Liver (tissue), 8 donors: ENCODE measurements at regions not wholly inside any gene's neighbourhood (a gene's known extent, or its start where the extent isn't known, plus 50 kb on each side); places are given as distances from the start of the nearest gene placed in this dataset.

Experiments used
- DNase-seq: peaks from one replicate; pipeline ENCODE4 v3.0.0-alpha.2; 2017; ENCODE audit warnings: low spot score
- H3K27ac ChIP-seq, 2 donors: one replicate each; pipeline ENCODE4 v1.7.0; 2013; ENCODE audit warnings: inconsistent platforms in 2 of 2, low read length in 2 of 2, control low read depth in 1 of 2, low read depth in 1 of 2, mild to moderate bottlenecking in 1 of 2
- H3K27me3 ChIP-seq, 4 donors: one replicate each; pipeline versions ENCODE4 v1.6.1 to v1.7.0; 2013; ENCODE audit warnings: low read length in 3 of 4, inconsistent platforms in 1 of 4, mild to moderate bottlenecking in 1 of 4, moderate library complexity in 1 of 4; ENCODE audit not compliant: control insufficient read depth in 4 of 4, insufficient read depth in 4 of 4
- H3K36me3 ChIP-seq, 4 donors: one replicate each; pipeline versions ENCODE4 v1.6.1 to v1.7.0; 2013; ENCODE audit warnings: low read length in 3 of 4, mild to moderate bottlenecking in 3 of 4, low read depth in 1 of 4, moderate library complexity in 1 of 4; ENCODE audit not compliant: control insufficient read depth in 4 of 4, insufficient read depth in 3 of 4
- H3K4me1 ChIP-seq, 4 donors: one replicate each; pipeline versions ENCODE4 v1.6.1 to v1.7.0; 2013; ENCODE audit warnings: low read length in 3 of 4, mild to moderate bottlenecking in 3 of 4, moderate library complexity in 1 of 4; ENCODE audit not compliant: control insufficient read depth in 4 of 4, insufficient read depth in 4 of 4
- H3K4me3 ChIP-seq, 3 donors: one replicate each; pipeline versions ENCODE4 v1.6.1 to v1.7.0; 2013; ENCODE audit warnings: low read length in 3 of 3, control low read depth in 1 of 3, low read depth in 1 of 3, mild to moderate bottlenecking in 1 of 3
- H3K9ac ChIP-seq, 2 donors: one replicate each; pipeline ENCODE4 v1.7.0; 2013; ENCODE audit warnings: low read length in 2 of 2, mild to moderate bottlenecking in 2 of 2, moderate library complexity in 2 of 2, control low read depth in 1 of 2, low read depth in 1 of 2
- H3K9me3 ChIP-seq, 4 donors: one replicate each; pipeline versions ENCODE4 v1.6.1 to v1.7.0; 2013; ENCODE audit warnings: low read length in 3 of 4; ENCODE audit not compliant: control insufficient read depth in 4 of 4
- ATF3 ChIP-seq: IDR thresholded peaks from 2 replicates; pipeline ENCODE4 v1.6.1; 2016; ENCODE audit warnings: antibody characterized with exemption
- CTCF ChIP-seq: fragments of 150-350 bp; IDR thresholded peaks from 2 replicates; pipeline ENCODE4 v1.5.1; 2017; ENCODE audit warnings: improper control_type of control experiment, low read depth, low read length; ENCODE audit not compliant: missing input control
- EGR1 ChIP-seq, 2 donors: IDR thresholded peaks; 2 replicates each; pipeline ENCODE4 v1.6.1; 2016 to 2018; ENCODE audit warnings: antibody characterized with exemption in 2 of 2, low read depth in 2 of 2
- FOXA1 ChIP-seq: IDR thresholded peaks from 2 replicates; pipeline ENCODE4 v1.6.1; 2016; ENCODE audit warnings: antibody characterized with exemption
- FOXA2 ChIP-seq: IDR thresholded peaks from 2 replicates; pipeline ENCODE4 v1.6.1; 2016; ENCODE audit warnings: antibody characterized with exemption
- GABPA ChIP-seq, 2 donors: IDR thresholded peaks in 1 of 2; conservative IDR thresholded peaks in 1 of 2; 2 replicates each; pipeline ENCODE4 v1.6.1; 2016; ENCODE audit warnings: antibody characterized with exemption in 2 of 2, mild to moderate bottlenecking in 1 of 2, moderate library complexity in 1 of 2
- HNF4A ChIP-seq, 2 donors: conservative IDR thresholded peaks; 2 replicates each; pipeline ENCODE4 v1.6.1; 2016; ENCODE audit warnings: antibody characterized with exemption in 2 of 2, mild to moderate bottlenecking in 2 of 2
- HNF4G ChIP-seq: IDR thresholded peaks from 2 replicates; pipeline ENCODE4 v1.6.1; 2016; ENCODE audit warnings: antibody characterized with exemption
- JUND ChIP-seq, 2 donors: IDR thresholded peaks; 2 replicates each; pipeline ENCODE4 v1.6.1; 2016; ENCODE audit warnings: antibody characterized with exemption in 2 of 2
- MAX ChIP-seq: IDR thresholded peaks from 2 replicates; pipeline ENCODE4 v1.6.1; 2016; ENCODE audit warnings: antibody characterized with exemption
- NR2F2 ChIP-seq: IDR thresholded peaks from 2 replicates; pipeline ENCODE4 v1.6.1; 2016; ENCODE audit warnings: antibody characterized with exemption
- RAD21 ChIP-seq, 2 donors: IDR thresholded peaks; 2 replicates each; pipeline ENCODE4 v1.6.1; 2016; ENCODE audit warnings: antibody characterized with exemption in 2 of 2, mild to moderate bottlenecking in 2 of 2
- REST ChIP-seq: IDR thresholded peaks from 2 replicates; pipeline ENCODE4 v1.6.1; 2016; ENCODE audit warnings: antibody characterized with exemption, mild to moderate bottlenecking
- RXRA ChIP-seq, 2 donors: IDR thresholded peaks; 2 replicates each; pipeline ENCODE4 v1.6.1; 2017 to 2018; ENCODE audit warnings: antibody characterized with exemption in 2 of 2, mild to moderate bottlenecking in 1 of 2
- SP1 ChIP-seq: IDR thresholded peaks from 2 replicates; pipeline ENCODE4 v1.6.1; 2018; ENCODE audit warnings: antibody characterized with exemption, mild to moderate bottlenecking
- TAF1 ChIP-seq: conservative IDR thresholded peaks from 2 replicates; pipeline ENCODE4 v1.6.1; 2016; ENCODE audit warnings: antibody characterized with exemption, mild to moderate bottlenecking
- YY1 ChIP-seq: IDR thresholded peaks from 2 replicates; pipeline ENCODE4 v1.6.1; 2016; ENCODE audit warnings: antibody characterized with exemption, mild to moderate bottlenecking
- ZBTB33 ChIP-seq: IDR thresholded peaks from 2 replicates; pipeline ENCODE4 v1.6.1; 2016; ENCODE audit warnings: antibody characterized with exemption
- WGBS: extraction: QIAGEN DNeasy Blood & Tissue Kit; methylation state at CpG from one replicate; pipeline ENCODE4 v1.1.7; 2013; 5-methylcytosine and 5-hydroxymethylcytosine counted together
- donor health status: healthy.
- donor health status: healthy.
- donor health status: healthy.
- donor health status: healthy.
- donor health status: healthy.

- no peak for TF ChIP-seq FOXA1
- no peak for TF ChIP-seq TAF1
- TF ChIP-seq EGR1 (IDR thresholded peaks at IDR 0.05; ENCODE audit: low read depth in 2 of 2), result no peak
- no peak for TF ChIP-seq JUND (IDR thresholded peaks at IDR 0.05)
- TF ChIP-seq ZBTB33, result no peak
- no peak for TF ChIP-seq RAD21 (IDR thresholded peaks at IDR 0.05)
- TF ChIP-seq ATF3, result no peak
- TF ChIP-seq NR2F2, result no peak
- TF ChIP-seq HNF4G, result no peak
- no peak for TF ChIP-seq CTCF
- TF ChIP-seq HNF4A (conservative IDR thresholded peaks at IDR 0.05), result no peak
- no peak for TF ChIP-seq FOXA2
- no peaks in the 10 kb centered on the region for H3K4me1 ChIP-seq
- no peak overlapping the region for H3K9ac ChIP-seq
- no peaks in the 10 kb centered on the region for H3K27me3 ChIP-seq
- H3K27ac ChIP-seq, result no peak overlapping the region
- DNase-seq, result no peak
- H3K9me3 ChIP-seq, result peaks cover 0 to 1% (median 0%) of the 10 kb centered on the region in 4 donors
- H3K4me3 ChIP-seq, result no peak overlapping the region
- no peaks in the 10 kb centered on the region for H3K36me3 ChIP-seq
- 74% methylated on average over 3 of the region's 3 CpGs for WGBS
Measured at GRCh38 chr1:190864013-190864641, 386.5 kb upstream of the BRINP3 start.

- Histone ChIP-seq H3K27ac (no peak overlapping the region), H3K4me1 (no peaks in the 10 kb centered on the region), H3K9me3 (no peaks in the 10 kb centered on the region), H3K36me3 (no peaks in the 10 kb centered on the region), H3K27me3 (no peaks in the 10 kb centered on the region), H3K4me3 (no peak overlapping the region), H3K9ac (no peak overlapping the region)
- WGBS, result 51% methylated on average over 3 of the region's 3 CpGs
- no peak for DNase-seq
- TF ChIP-seq HNF4A (conservative IDR thresholded peaks at IDR 0.05) (no peak), MAX (no peak), SP1 (no peak), EGR1 (IDR thresholded peaks at IDR 0.05; ENCODE audit: low read depth in 2 of 2) (no peak), ATF3 (no peak), TAF1 (no peak), GABPA (IDR thresholded peaks at IDR 0.05 in 1 of 2, conservative IDR thresholded peaks at IDR 0.05 in 1 of 2) (no peak), NR2F2 (no peak), FOXA2 (no peak), JUND (IDR thresholded peaks at IDR 0.05) (no peak), ZBTB33 (no peak), REST (no peak), FOXA1 (no peak), HNF4G (no peak), YY1 (no peak), RXRA (IDR thresholded peaks at IDR 0.05) (no peak), RAD21 (IDR thresholded peaks at IDR 0.05) (no peak)
Measured at GRCh38 chr1:190880352-190880751, 402.7 kb upstream of the BRINP3 start.
